ENCODE measurements at regions not wholly inside any gene's neighbourhood (a gene's known extent, or its start where the extent isn't known, plus 50 kb on each side); places are given as distances from the start of the nearest gene placed in this dataset.

- no peak for DNase-seq
These were observed 97.4 kb upstream of the UBL3 start for GRCh38 chr13:29947839-29948238.

- DNase-seq = peak; percentile 25
These were observed 95.7 kb upstream of the UBL3 start for GRCh38 chr13:29946093-29946492.

- DNase-seq = peak; percentile 60
These were observed 93.3 kb upstream of the UBL3 start for GRCh38 chr13:29943686-29944085.

- no peak for DNase-seq
These were observed 92.9 kb upstream of the UBL3 start for GRCh38 chr13:29943273-29943672.

- no peak for DNase-seq
These were observed 90.3 kb upstream of the UBL3 start for GRCh38 chr13:29940715-29941114.

GRCh38 chr13:29939158-29939557 lies 88.7 kb upstream of the UBL3 start:
- no peak for DNase-seq

- DNase-seq = no peak
These were observed 87.4 kb upstream of the UBL3 start for GRCh38 chr13:29937841-29938240.

GRCh38 chr13:29937379-29937778 lies 87.0 kb upstream of the UBL3 start:
- DNase-seq = no peak

GRCh38 chr13:29936956-29937355 lies 86.5 kb upstream of the UBL3 start:
- no peak for DNase-seq

GRCh38 chr13:29936051-29936813 lies 85.8 kb upstream of the UBL3 start:
- no peak for DNase-seq

GRCh38 chr13:29935309-29935981 lies 85.0 kb upstream of the UBL3 start:
- no peak for DNase-seq

- no peak for DNase-seq
These were observed 84.3 kb upstream of the UBL3 start for GRCh38 chr13:29934531-29935308.

- no peak for DNase-seq
These were observed 83.0 kb upstream of the UBL3 start for GRCh38 chr13:29933401-29933800.

- DNase-seq = no peak
These were observed 81.3 kb upstream of the UBL3 start for GRCh38 chr13:29931696-29932095.

GRCh38 chr13:29929062-29929847 lies 78.8 kb upstream of the UBL3 start:
- DNase-seq = peak; percentile 71

GRCh38 chr13:29926098-29926476 lies 75.7 kb upstream of the UBL3 start:
- DNase-seq = no peak

- no peak for DNase-seq
These were observed 75.2 kb upstream of the UBL3 start for GRCh38 chr13:29925457-29926097.

- DNase-seq = peak; percentile 82
These were observed 74.3 kb upstream of the UBL3 start for GRCh38 chr13:29924482-29925350.

GRCh38 chr13:29923554-29924481 lies 73.4 kb upstream of the UBL3 start:
- DNase-seq = peak; percentile 96

- no peak for DNase-seq
These were observed 72.5 kb upstream of the UBL3 start for GRCh38 chr13:29922896-29923295.

All from islet precursor cell (in vitro differentiated cells).